HG02610 (cell line): ENCODE measurements at regions not wholly inside any gene's neighbourhood (a gene's known extent, or its start where the extent isn't known, plus 50 kb on each side); places are given as distances from the start of the nearest gene placed in this dataset.
"Not testable (repeated sequence)": the region's sequence is repeated elsewhere in the genome, so short reads cannot be mapped to it uniquely, and the experiment has no call there.

Experiments used
- ATAC-seq: cut with Tn5 transposase; IDR thresholded peaks from one replicate; pipeline ENCODE4 v1.9.1; 2021; ENCODE audit warnings: mild to moderate bottlenecking, moderate library complexity; ENCODE audit not compliant: unreplicated experiment

- not testable (repeated sequence) for ATAC-seq
Measured at GRCh38 chr10:46095943-46096342, 49.9 kb upstream of the MSMB start.

- ATAC-seq: no peak
Measured at GRCh38 chr10:46096446-46096845, 50.4 kb upstream of the MSMB start.

GRCh38 chr10:46096909-46097575 lies 51.0 kb upstream of the MSMB start:
- ATAC-seq: no peak

GRCh38 chr10:46097576-46098317 lies 51.7 kb upstream of the MSMB start:
- no peak for ATAC-seq

- ATAC-seq: no peak
Measured at GRCh38 chr10:46098386-46098785, 52.3 kb upstream of the MSMB start.

GRCh38 chr10:46098925-46099324 lies 52.9 kb upstream of the MSMB start:
- ATAC-seq: not testable (repeated sequence)

GRCh38 chr10:46104071-46104585 lies 58.1 kb upstream of the MSMB start:
- no peak for ATAC-seq

- ATAC-seq: not testable (repeated sequence)
Measured at GRCh38 chr10:46105416-46105815, 59.3 kb upstream of the MSMB start.

GRCh38 chr10:46105856-46106409 lies 59.9 kb upstream of the MSMB start:
- peak; percentile 14 for ATAC-seq

- ATAC-seq: peak; percentile 87
Measured at GRCh38 chr10:46106410-46107255, 60.6 kb upstream of the MSMB start.

- not testable (repeated sequence) for ATAC-seq
Measured at GRCh38 chr10:46108158-46108499, 62.1 kb upstream of the MSMB start.

- not testable (repeated sequence) for ATAC-seq
Measured at GRCh38 chr10:46154271-46154670, 108.2 kb upstream of the MSMB start.

GRCh38 chr10:46154683-46155082 lies 108.6 kb upstream of the MSMB start:
- ATAC-seq: not testable (repeated sequence)

GRCh38 chr10:46156866-46157265 lies 110.8 kb upstream of the MSMB start:
- ATAC-seq: not testable (repeated sequence)

GRCh38 chr10:46169736-46170135 lies 117.1 kb upstream of the ANTXRL start:
- ATAC-seq: no peak

- no peak for ATAC-seq
Measured at GRCh38 chr10:46170789-46171188, 116.0 kb upstream of the ANTXRL start.

- no peak for ATAC-seq
Measured at GRCh38 chr10:46171661-46172060, 115.1 kb upstream of the ANTXRL start.

GRCh38 chr10:46175296-46175695 lies 111.5 kb upstream of the ANTXRL start:
- no peak for ATAC-seq

GRCh38 chr10:46175831-46176230 lies 111.0 kb upstream of the ANTXRL start:
- ATAC-seq: no peak

GRCh38 chr10:46187431-46187830 lies 99.4 kb upstream of the ANTXRL start:
- ATAC-seq: not testable (repeated sequence)

GRCh38 chr10:46197050-46197449 lies 89.7 kb upstream of the ANTXRL start:
- no peak for ATAC-seq
